GM12878 (cell line): ENCODE measurements at regions not wholly inside any gene's neighbourhood (a gene's known extent, or its start where the extent isn't known, plus 50 kb on each side); places are given as distances from the start of the nearest gene placed in this dataset.

ENCODE experiments used
- CREB1 ChIP-seq: IDR thresholded peaks from 2 replicates; pipeline ENCODE4 v1.6.1; 2012; ENCODE audit warnings: low read depth, mild to moderate bottlenecking, inconsistent platforms
- CTCF ChIP-seq, 3 experiments: IDR thresholded peaks in 2 of 3; conservative IDR thresholded peaks in 1 of 3; 2 replicates each; pipeline ENCODE4 v1.5.1; 2011; ENCODE audit warnings: low read depth in 3 of 3, low read length in 3 of 3, mild to moderate bottlenecking in 3 of 3, control low read depth in 2 of 3, moderate library complexity in 2 of 3, inconsistent platforms in 1 of 3, mixed read lengths in 1 of 3; ENCODE audit not compliant: control insufficient read depth in 2 of 3, insufficient read depth in 1 of 3; ENCODE audit errors: extremely low read depth in 1 of 3
- DPF2 ChIP-seq: fragments of 450-650 bp; IDR thresholded peaks from 2 replicates; pipeline ENCODE4 v1.6.1; 2017; ENCODE audit warnings: mild to moderate bottlenecking
- FOXM1 ChIP-seq: IDR thresholded peaks from 2 replicates; pipeline ENCODE4 v1.6.1; 2012; ENCODE audit warnings: low read depth, mild to moderate bottlenecking, inconsistent platforms, low read length, moderate library complexity
- GABPA ChIP-seq: IDR thresholded peaks from 2 replicates; pipeline ENCODE4 v1.6.1; 2014; ENCODE audit warnings: antibody characterized with exemption, low read depth, mild to moderate bottlenecking, inconsistent platforms
- HDGF ChIP-seq: fragments of 450-650 bp; IDR thresholded peaks from 2 replicates; pipeline ENCODE4 v1.6.1; 2016; ENCODE audit warnings: antibody characterized with exemption
- POLR2AphosphoS5 ChIP-seq: IDR thresholded peaks from 2 replicates; pipeline ENCODE4 v1.6.1; 2011; ENCODE audit warnings: mild to moderate bottlenecking, low read length, inconsistent platforms
- SIX5 ChIP-seq: IDR thresholded peaks from 2 replicates; pipeline ENCODE4 v1.6.1; 2011; ENCODE audit warnings: mild to moderate bottlenecking, low read depth, low read length, moderate library complexity; ENCODE audit not compliant: severe bottlenecking
- SMC3 ChIP-seq: IDR thresholded peaks from 2 replicates; pipeline ENCODE4 v1.6.1; 2011; ENCODE audit warnings: low read length, improper control_type of control experiment, borderline replicate concordance
- TAF1 ChIP-seq: IDR thresholded peaks from 2 replicates; pipeline ENCODE4 v1.6.1; 2011; ENCODE audit warnings: mild to moderate bottlenecking, low read depth, low read length, borderline replicate concordance
- ZBTB33 ChIP-seq: fragments of 450-650 bp; IDR thresholded peaks from 2 replicates; pipeline ENCODE4 v1.6.1; 2017; ENCODE audit warnings: mild to moderate bottlenecking
- ZBTB4 ChIP-seq: fragments of 450-650 bp; formaldehyde crosslinking; IDR thresholded peaks from 2 replicates; pipeline ENCODE4 v1.4.0; 2022; ENCODE audit warnings: mild to moderate bottlenecking, moderate library complexity

- no peak for TF ChIP-seq SIX5
- no peak for TF ChIP-seq SMC3
- TF ChIP-seq CTCF (IDR thresholded peaks at IDR 0.05 in 2 of 3, conservative IDR thresholded peaks at IDR 0.05 in 1 of 3; ENCODE audit: control insufficient read depth in 2 of 3, extremely low read depth in 1 of 3, insufficient read depth in 1 of 3, low read depth in 3 of 3, low read length in 3 of 3): no peak
- no peak for TF ChIP-seq FOXM1
- TF ChIP-seq CREB1: no peak
- no peak for TF ChIP-seq ZBTB33
- TF ChIP-seq ZBTB4 (CRISPR knock-in tag): no peak
- TF ChIP-seq TAF1: no peak
- no peak for TF ChIP-seq GABPA
- no peak for TF ChIP-seq HDGF
- TF ChIP-seq POLR2AphosphoS5: no peak
- no peak for TF ChIP-seq DPF2
Observed at GRCh38 chr5:68436686-68437520, 221.3 kb downstream of the PIK3R1 start.
